A549 (cell line): ENCODE measurements at regions not wholly inside any gene's neighbourhood (a gene's known extent, or its start where the extent isn't known, plus 50 kb on each side); places are given as distances from the start of the nearest gene placed in this dataset.

ENCODE experiments used
- CTCF ChIP-seq: fragments of >200 bp; sonication (Bioruptor Twin); formaldehyde crosslinking; IDR thresholded peaks from 3 replicates; pipeline ENCODE4 v1.5.1; 2016
- GATA3 ChIP-seq: IDR thresholded peaks from 2 replicates; pipeline ENCODE4 v1.6.1; 2012; ENCODE audit warnings: borderline replicate concordance
- HOXA7 ChIP-seq: fragments of 250-450 bp; sonication (Bioruptor Pico); IDR thresholded peaks from 2 replicates; pipeline ENCODE4 v1.5.0; 2020; ENCODE audit warnings: mild to moderate bottlenecking, moderate library complexity
- MAFK ChIP-seq: fragments of 450-650 bp; IDR thresholded peaks from 2 replicates; pipeline ENCODE4 v1.6.1; 2014; ENCODE audit not compliant: partially characterized antibody
- PHF8 ChIP-seq: fragments of 200-600 bp; sonication (generic); IDR thresholded peaks from 2 replicates; pipeline ENCODE4 v1.6.1; 2016; ENCODE audit warnings: low read depth, mild to moderate bottlenecking, antibody characterized with exemption, moderate library complexity, borderline replicate concordance
- POLR2A ChIP-seq: IDR thresholded peaks from 2 replicates; pipeline ENCODE4 v1.6.1; 2012; ENCODE audit warnings: mild to moderate bottlenecking, low read length
- REST ChIP-seq: fragments of 200-600 bp; sonication (generic); IDR thresholded peaks from 2 replicates; pipeline ENCODE4 v1.6.1; 2016; ENCODE audit warnings: antibody characterized with exemption, mild to moderate bottlenecking, moderate library complexity
- RFX5 ChIP-seq: fragments of 450-650 bp; IDR thresholded peaks from 2 replicates; pipeline ENCODE4 v1.7.1; 2014; ENCODE audit warnings: antibody characterized with exemption, mild to moderate bottlenecking, moderate library complexity
- TF ChIP-seq, protein P1 (sequence below): IDR thresholded peaks from 2 replicates; pipeline ENCODE4 v1.6.1; 2012; ENCODE audit warnings: low read depth, borderline replicate concordance

- no peak for TF ChIP-seq REST
- TF ChIP-seq PHF8: no peak
- TF ChIP-seq POLR2A: no peak
- no peak for TF ChIP-seq RFX5
- no peak for TF ChIP-seq GATA3
- TF ChIP-seq CTCF: no peak
- no peak for TF ChIP-seq MAFK
- TF ChIP-seq, protein P1, sequence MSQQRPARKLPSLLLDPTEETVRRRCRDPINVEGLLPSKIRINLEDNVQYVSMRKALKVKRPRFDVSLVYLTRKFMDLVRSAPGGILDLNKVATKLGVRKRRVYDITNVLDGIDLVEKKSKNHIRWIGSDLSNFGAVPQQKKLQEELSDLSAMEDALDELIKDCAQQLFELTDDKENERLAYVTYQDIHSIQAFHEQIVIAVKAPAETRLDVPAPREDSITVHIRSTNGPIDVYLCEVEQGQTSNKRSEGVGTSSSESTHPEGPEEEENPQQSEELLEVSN: no peak
- TF ChIP-seq HOXA7 (CRISPR knock-in tag): no peak
These were observed 324.2 kb upstream of the ZMIZ1 start for GRCh38 chr10:78744491-78745090.
